Esophagus squamous epithelium (tissue), 5 donors: ENCODE measurements at regions not wholly inside any gene's neighbourhood (a gene's known extent, or its start where the extent isn't known, plus 50 kb on each side); places are given as distances from the start of the nearest gene placed in this dataset.

Experiments used
- DNase-seq: peaks from one replicate; lab custom pipeline; 2025; lab: John Stamatoyannopoulos, UW
- H3K27ac ChIP-seq, 4 donors: fragments of 200-600 bp; sonication (generic); one replicate each; pipeline ENCODE4 v1.5.1; 2016 to 2019; ENCODE audit warnings: mild to moderate bottlenecking in 1 of 4
- H3K27me3 ChIP-seq, 4 donors: fragments of 200-600 bp; sonication (generic); 1 replicate in 3 of 4; 2 replicates in 1 of 4; pipeline versions ENCODE4 v1.5.1 to v1.6.0; 2017 to 2021; ENCODE audit warnings: antibody characterized with exemption in 1 of 4
- H3K36me3 ChIP-seq, 3 donors: fragments of 200-600 bp; sonication (generic); one replicate each; pipeline ENCODE4 v1.5.1; 2016 to 2019
- H3K4me1 ChIP-seq, 3 donors: fragments of 200-600 bp; sonication (generic); one replicate each; pipeline ENCODE4 v1.5.1; 2017 to 2019
- H3K4me3 ChIP-seq, 4 donors: fragments of 200-600 bp; sonication (generic); 1 replicate in 3 of 4; 2 replicates in 1 of 4; pipeline ENCODE4 v1.5.1; 2016 to 2019; ENCODE audit warnings: mild to moderate bottlenecking in 2 of 4, moderate library complexity in 1 of 4
- H3K9me3 ChIP-seq, 3 donors: fragments of 200-600 bp; sonication (generic); one replicate each; pipeline ENCODE4 v1.5.1; 2016 to 2019
- CTCF ChIP-seq, 6 experiments: fragments of 450-650 bp in 4 of 6; fragments of 200-600 bp in 2 of 6; sonication (generic) in 2 of 6; IDR thresholded peaks; one replicate each; pipeline ENCODE4 v1.5.1; 2016 to 2019; ENCODE audit warnings: antibody characterized with exemption in 6 of 6, mild to moderate bottlenecking in 4 of 6, moderate library complexity in 4 of 6
- POLR2A ChIP-seq, 4 donors: fragments of 450-650 bp; IDR thresholded peaks; one replicate each; pipeline ENCODE4 v1.6.1; 2017; ENCODE audit warnings: antibody characterized with exemption in 4 of 4, mild to moderate bottlenecking in 4 of 4, moderate library complexity in 3 of 4
- WGBS, 2 donors: methylation state at CpG; one replicate each; pipeline ENCODE4 v1.1.5; 2018; 5-methylcytosine and 5-hydroxymethylcytosine counted together
- intact Hi-C: fragments of 100-400 bp; cut with DNase I; formaldehyde crosslinking; loops from one replicate; pipeline ENCODE4 v1.15.0; 2022
- donor health status: DM: yes; HTN: yes; CAD: no.

- Histone ChIP-seq H3K27me3 (peaks cover 0 to 5% (median 0%) of the 10 kb centered on the region in 4 donors), H3K27ac (no peak overlapping the region), H3K36me3 (no peaks in the 10 kb centered on the region), H3K9me3 (no peaks in the 10 kb centered on the region), H3K4me1 (no peaks in the 10 kb centered on the region), H3K4me3 (no peak overlapping the region)
- TF ChIP-seq POLR2A (IDR thresholded peaks at IDR 0.05) (no peak), CTCF (IDR thresholded peaks at IDR 0.05) (no peak)
- intact Hi-C loops = no loop called here
- 80 to 93% methylated on average over 2 of the region's 3 CpGs for WGBS, 2 donors
- DNase-seq = no peak
Observed at GRCh38 chr21:35833388-35833787, 226.9 kb downstream of the SETD4 start.

- H3K4me1 ChIP-seq = peaks cover 0 to 4% (median 0%) of the 10 kb centered on the region in 3 donors
- peaks cover 0 to 5% (median 0%) of the 10 kb centered on the region in 4 donors for H3K27me3 ChIP-seq
- intact Hi-C loops = no loop called here
- no peak for DNase-seq
- no peaks in the 10 kb centered on the region for H3K9me3 ChIP-seq
- TF ChIP-seq POLR2A (IDR thresholded peaks at IDR 0.05) (no peak), CTCF (IDR thresholded peaks at IDR 0.05) (no peak)
- H3K27ac ChIP-seq = no peak overlapping the region
- H3K4me3 ChIP-seq = no peak overlapping the region
- H3K36me3 ChIP-seq = no peaks in the 10 kb centered on the region
- 93 to 97% methylated on average over 6 of the region's 6 CpGs for WGBS, 2 donors
Observed at GRCh38 chr21:35831230-35831629, 229.1 kb downstream of the SETD4 start.

- intact Hi-C loops = no loop called here
- H3K4me1 ChIP-seq = peaks cover 0 to 14% (median 0%) of the 10 kb centered on the region in 3 donors
- H3K4me3 ChIP-seq = no peak overlapping the region
- TF ChIP-seq CTCF (IDR thresholded peaks at IDR 0.05) (no peak), POLR2A (IDR thresholded peaks at IDR 0.05) (no peak)
- H3K36me3 ChIP-seq = no peaks in the 10 kb centered on the region
- WGBS, 2 donors = 30 to 34% methylated on average over 5 of the region's 5 CpGs
- H3K27ac ChIP-seq = no peak overlapping the region
- no peaks in the 10 kb centered on the region for H3K9me3 ChIP-seq
- no peak for DNase-seq
- peaks cover 0 to 5% (median 0%) of the 10 kb centered on the region in 4 donors for H3K27me3 ChIP-seq
Observed at GRCh38 chr21:35829067-35829466, 231.3 kb downstream of the SETD4 start.

- H3K4me1 ChIP-seq = peaks cover 0 to 14% (median 0%) of the 10 kb centered on the region in 3 donors
- no peaks in the 10 kb centered on the region for H3K9me3 ChIP-seq
- 85 to 86% methylated on average over 4 of the region's 4 CpGs for WGBS, 2 donors
- H3K27ac ChIP-seq = no peak overlapping the region
- no peak for DNase-seq
- intact Hi-C loops = no loop called here
- no peaks in the 10 kb centered on the region for H3K36me3 ChIP-seq
- no peak overlapping the region for H3K4me3 ChIP-seq
- H3K27me3 ChIP-seq = peaks cover 0 to 5% (median 0%) of the 10 kb centered on the region in 4 donors
- TF ChIP-seq CTCF (IDR thresholded peaks at IDR 0.05) = no peak
- TF ChIP-seq POLR2A (IDR thresholded peaks at IDR 0.05) = no peak
Observed at GRCh38 chr21:35828161-35828560, 232.2 kb downstream of the SETD4 start.

GRCh38 chr21:35827004-35827403 lies 233.3 kb downstream of the SETD4 start:
- TF ChIP-seq CTCF (IDR thresholded peaks at IDR 0.05) (no peak), POLR2A (IDR thresholded peaks at IDR 0.05) (no peak)
- no peak overlapping the region for H3K27ac ChIP-seq
- intact Hi-C loops = no loop called here
- 93% methylated on average over 1 of the region's 1 CpG for WGBS, 2 donors
- no peak for DNase-seq
- no peak overlapping the region for H3K4me3 ChIP-seq
- peaks cover 0 to 5% (median 0%) of the 10 kb centered on the region in 4 donors for H3K27me3 ChIP-seq
- H3K9me3 ChIP-seq = no peaks in the 10 kb centered on the region
- H3K36me3 ChIP-seq = no peaks in the 10 kb centered on the region
- peaks cover 0 to 14% (median 0%) of the 10 kb centered on the region in 3 donors for H3K4me1 ChIP-seq
